Liver (tissue), 7 donors: ENCODE measurements at regions not wholly inside any gene's neighbourhood (a gene's known extent, or its start where the extent isn't known, plus 50 kb on each side); places are given as distances from the start of the nearest gene placed in this dataset.

Experiments
- DNase-seq: peaks from one replicate; pipeline ENCODE4 v3.0.0-alpha.2; 2017; ENCODE audit warnings: low spot score
- H3K27ac ChIP-seq, 2 donors: one replicate each; pipeline ENCODE4 v1.7.0; 2013; ENCODE audit warnings: inconsistent platforms in 2 of 2, low read length in 2 of 2, control low read depth in 1 of 2, low read depth in 1 of 2, mild to moderate bottlenecking in 1 of 2
- H3K27me3 ChIP-seq, 4 donors: one replicate each; pipeline versions ENCODE4 v1.6.1 to v1.7.0; 2013; ENCODE audit warnings: low read length in 3 of 4, inconsistent platforms in 1 of 4, mild to moderate bottlenecking in 1 of 4, moderate library complexity in 1 of 4; ENCODE audit not compliant: control insufficient read depth in 4 of 4, insufficient read depth in 4 of 4
- H3K36me3 ChIP-seq, 4 donors: one replicate each; pipeline versions ENCODE4 v1.6.1 to v1.7.0; 2013; ENCODE audit warnings: low read length in 3 of 4, mild to moderate bottlenecking in 3 of 4, low read depth in 1 of 4, moderate library complexity in 1 of 4; ENCODE audit not compliant: control insufficient read depth in 4 of 4, insufficient read depth in 3 of 4
- H3K4me1 ChIP-seq, 4 donors: one replicate each; pipeline versions ENCODE4 v1.6.1 to v1.7.0; 2013; ENCODE audit warnings: low read length in 3 of 4, mild to moderate bottlenecking in 3 of 4, moderate library complexity in 1 of 4; ENCODE audit not compliant: control insufficient read depth in 4 of 4, insufficient read depth in 4 of 4
- H3K4me3 ChIP-seq, 3 donors: one replicate each; pipeline versions ENCODE4 v1.6.1 to v1.7.0; 2013; ENCODE audit warnings: low read length in 3 of 3, control low read depth in 1 of 3, low read depth in 1 of 3, mild to moderate bottlenecking in 1 of 3
- H3K9ac ChIP-seq, 2 donors: one replicate each; pipeline ENCODE4 v1.7.0; 2013; ENCODE audit warnings: low read length in 2 of 2, mild to moderate bottlenecking in 2 of 2, moderate library complexity in 2 of 2, control low read depth in 1 of 2, low read depth in 1 of 2
- H3K9me3 ChIP-seq, 4 donors: one replicate each; pipeline versions ENCODE4 v1.6.1 to v1.7.0; 2013; ENCODE audit warnings: low read length in 3 of 4; ENCODE audit not compliant: control insufficient read depth in 4 of 4
- FOXA1 ChIP-seq: IDR thresholded peaks from 2 replicates; pipeline ENCODE4 v1.6.1; 2016; ENCODE audit warnings: antibody characterized with exemption
- GABPA ChIP-seq, 2 donors: IDR thresholded peaks in 1 of 2; conservative IDR thresholded peaks in 1 of 2; 2 replicates each; pipeline ENCODE4 v1.6.1; 2016; ENCODE audit warnings: antibody characterized with exemption in 2 of 2, mild to moderate bottlenecking in 1 of 2, moderate library complexity in 1 of 2
- HNF4A ChIP-seq, 2 donors: conservative IDR thresholded peaks; 2 replicates each; pipeline ENCODE4 v1.6.1; 2016; ENCODE audit warnings: antibody characterized with exemption in 2 of 2, mild to moderate bottlenecking in 2 of 2
- JUND ChIP-seq, 2 donors: IDR thresholded peaks; 2 replicates each; pipeline ENCODE4 v1.6.1; 2016; ENCODE audit warnings: antibody characterized with exemption in 2 of 2
- RAD21 ChIP-seq, 2 donors: IDR thresholded peaks; 2 replicates each; pipeline ENCODE4 v1.6.1; 2016; ENCODE audit warnings: antibody characterized with exemption in 2 of 2, mild to moderate bottlenecking in 2 of 2
- SP1 ChIP-seq: IDR thresholded peaks from 2 replicates; pipeline ENCODE4 v1.6.1; 2018; ENCODE audit warnings: antibody characterized with exemption, mild to moderate bottlenecking
- WGBS: extraction: QIAGEN DNeasy Blood & Tissue Kit; methylation state at CpG from one replicate; pipeline ENCODE4 v1.1.7; 2013; 5-methylcytosine and 5-hydroxymethylcytosine counted together
- TF ChIP-seq, protein P1 (sequence below): IDR thresholded peaks from 2 replicates; pipeline ENCODE4 v1.6.1; 2016; ENCODE audit warnings: antibody characterized with exemption, mild to moderate bottlenecking
- TF ChIP-seq, protein P2 (sequence below): IDR thresholded peaks from 2 replicates; pipeline ENCODE4 v1.6.1; 2016; ENCODE audit warnings: antibody characterized with exemption
- TF ChIP-seq, protein P3 (sequence below): IDR thresholded peaks from 2 replicates; pipeline ENCODE4 v1.6.1; 2016; ENCODE audit warnings: antibody characterized with exemption
- TF ChIP-seq, protein P4 (sequence below): IDR thresholded peaks from 2 replicates; pipeline ENCODE4 v1.6.1; 2016; ENCODE audit warnings: antibody characterized with exemption
- donor health status: healthy.
- donor health status: healthy.
- donor health status: healthy.
- donor health status: healthy.

DNA sequence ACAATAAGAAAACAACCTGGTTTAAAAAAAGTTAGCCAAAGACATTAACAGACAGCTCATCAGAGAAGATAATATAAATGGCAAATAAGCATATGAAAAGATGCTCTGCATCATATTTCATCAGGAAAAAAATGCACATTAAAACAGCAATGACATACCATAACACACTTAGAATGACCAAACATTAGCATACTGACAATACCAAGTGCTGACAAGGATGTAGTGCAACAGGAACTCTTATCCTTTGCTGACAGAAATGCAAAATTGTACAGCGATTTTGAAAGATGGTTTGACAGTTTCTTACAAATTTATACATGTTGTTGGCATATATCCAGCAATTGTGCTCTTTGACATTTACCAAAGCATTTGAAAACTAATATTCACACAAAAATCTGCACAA lies 573.0 kb downstream of the FSCB start (continued):
- TF ChIP-seq, protein P1, sequence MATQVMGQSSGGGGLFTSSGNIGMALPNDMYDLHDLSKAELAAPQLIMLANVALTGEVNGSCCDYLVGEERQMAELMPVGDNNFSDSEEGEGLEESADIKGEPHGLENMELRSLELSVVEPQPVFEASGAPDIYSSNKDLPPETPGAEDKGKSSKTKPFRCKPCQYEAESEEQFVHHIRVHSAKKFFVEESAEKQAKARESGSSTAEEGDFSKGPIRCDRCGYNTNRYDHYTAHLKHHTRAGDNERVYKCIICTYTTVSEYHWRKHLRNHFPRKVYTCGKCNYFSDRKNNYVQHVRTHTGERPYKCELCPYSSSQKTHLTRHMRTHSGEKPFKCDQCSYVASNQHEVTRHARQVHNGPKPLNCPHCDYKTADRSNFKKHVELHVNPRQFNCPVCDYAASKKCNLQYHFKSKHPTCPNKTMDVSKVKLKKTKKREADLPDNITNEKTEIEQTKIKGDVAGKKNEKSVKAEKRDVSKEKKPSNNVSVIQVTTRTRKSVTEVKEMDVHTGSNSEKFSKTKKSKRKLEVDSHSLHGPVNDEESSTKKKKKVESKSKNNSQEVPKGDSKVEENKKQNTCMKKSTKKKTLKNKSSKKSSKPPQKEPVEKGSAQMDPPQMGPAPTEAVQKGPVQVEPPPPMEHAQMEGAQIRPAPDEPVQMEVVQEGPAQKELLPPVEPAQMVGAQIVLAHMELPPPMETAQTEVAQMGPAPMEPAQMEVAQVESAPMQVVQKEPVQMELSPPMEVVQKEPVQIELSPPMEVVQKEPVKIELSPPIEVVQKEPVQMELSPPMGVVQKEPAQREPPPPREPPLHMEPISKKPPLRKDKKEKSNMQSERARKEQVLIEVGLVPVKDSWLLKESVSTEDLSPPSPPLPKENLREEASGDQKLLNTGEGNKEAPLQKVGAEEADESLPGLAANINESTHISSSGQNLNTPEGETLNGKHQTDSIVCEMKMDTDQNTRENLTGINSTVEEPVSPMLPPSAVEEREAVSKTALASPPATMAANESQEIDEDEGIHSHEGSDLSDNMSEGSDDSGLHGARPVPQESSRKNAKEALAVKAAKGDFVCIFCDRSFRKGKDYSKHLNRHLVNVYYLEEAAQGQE, result no peak
- TF ChIP-seq JUND (IDR thresholded peaks at IDR 0.05), result no peak
- TF ChIP-seq, protein P2, sequence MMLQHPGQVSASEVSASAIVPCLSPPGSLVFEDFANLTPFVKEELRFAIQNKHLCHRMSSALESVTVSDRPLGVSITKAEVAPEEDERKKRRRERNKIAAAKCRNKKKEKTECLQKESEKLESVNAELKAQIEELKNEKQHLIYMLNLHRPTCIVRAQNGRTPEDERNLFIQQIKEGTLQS, result no peak
- TF ChIP-seq SP1, result no peak
- no peak for TF ChIP-seq RAD21 (IDR thresholded peaks at IDR 0.05)
- TF ChIP-seq, protein P3, sequence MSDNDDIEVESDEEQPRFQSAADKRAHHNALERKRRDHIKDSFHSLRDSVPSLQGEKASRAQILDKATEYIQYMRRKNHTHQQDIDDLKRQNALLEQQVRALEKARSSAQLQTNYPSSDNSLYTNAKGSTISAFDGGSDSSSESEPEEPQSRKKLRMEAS, result no peak

DNA sequence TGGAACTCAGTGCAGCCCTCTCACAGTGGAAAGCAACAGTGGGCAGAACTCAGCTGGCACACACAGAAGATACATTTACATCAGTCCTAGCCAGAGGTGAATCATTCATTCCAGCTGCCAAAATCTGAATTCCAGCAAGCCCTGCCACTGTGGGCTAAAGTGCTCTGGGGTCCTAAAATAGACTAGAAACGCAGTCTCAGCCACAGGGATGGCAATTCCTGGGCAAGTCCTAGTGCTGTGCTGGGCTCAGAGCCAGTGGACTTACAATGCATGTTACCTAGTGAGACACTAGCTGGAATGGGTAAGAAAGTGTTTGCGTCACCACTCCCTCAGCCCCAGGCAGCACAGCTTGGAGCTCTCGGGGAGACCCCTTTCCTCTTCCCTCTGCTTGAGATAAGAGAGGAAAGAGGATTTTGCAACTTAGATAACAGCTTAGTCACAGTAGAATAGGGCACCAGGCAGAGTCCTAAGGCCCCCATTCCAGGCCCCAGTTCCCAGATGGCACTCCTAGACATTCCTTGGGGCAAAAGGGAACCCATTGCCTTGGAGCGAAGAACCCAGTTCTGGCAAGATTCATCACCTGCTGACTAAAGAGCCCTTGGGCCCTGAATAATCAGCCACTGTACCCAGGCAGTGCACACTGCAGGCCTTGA lies 592.9 kb downstream of the FSCB start:
- Histone ChIP-seq H3K36me3 (no peaks in the 10 kb centered on the region), H3K27me3 (no peaks in the 10 kb centered on the region), H3K9ac (no peak overlapping the region), H3K9me3 (no peaks in the 10 kb centered on the region), H3K4me1 (no peaks in the 10 kb centered on the region), H3K4me3 (no peak overlapping the region), H3K27ac (no peak overlapping the region)
- 91% methylated on average over 4 of the region's 4 CpGs for WGBS
- DNase-seq, result no peak
- TF ChIP-seq JUND (IDR thresholded peaks at IDR 0.05), result no peak
- TF ChIP-seq FOXA1, result no peak
- TF ChIP-seq, protein P4, sequence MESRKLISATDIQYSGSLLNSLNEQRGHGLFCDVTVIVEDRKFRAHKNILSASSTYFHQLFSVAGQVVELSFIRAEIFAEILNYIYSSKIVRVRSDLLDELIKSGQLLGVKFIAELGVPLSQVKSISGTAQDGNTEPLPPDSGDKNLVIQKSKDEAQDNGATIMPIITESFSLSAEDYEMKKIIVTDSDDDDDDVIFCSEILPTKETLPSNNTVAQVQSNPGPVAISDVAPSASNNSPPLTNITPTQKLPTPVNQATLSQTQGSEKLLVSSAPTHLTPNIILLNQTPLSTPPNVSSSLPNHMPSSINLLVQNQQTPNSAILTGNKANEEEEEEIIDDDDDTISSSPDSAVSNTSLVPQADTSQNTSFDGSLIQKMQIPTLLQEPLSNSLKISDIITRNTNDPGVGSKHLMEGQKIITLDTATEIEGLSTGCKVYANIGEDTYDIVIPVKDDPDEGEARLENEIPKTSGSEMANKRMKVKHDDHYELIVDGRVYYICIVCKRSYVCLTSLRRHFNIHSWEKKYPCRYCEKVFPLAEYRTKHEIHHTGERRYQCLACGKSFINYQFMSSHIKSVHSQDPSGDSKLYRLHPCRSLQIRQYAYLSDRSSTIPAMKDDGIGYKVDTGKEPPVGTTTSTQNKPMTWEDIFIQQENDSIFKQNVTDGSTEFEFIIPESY, result no peak
- TF ChIP-seq, protein P1, result no peak
- no peak for TF ChIP-seq GABPA (IDR thresholded peaks at IDR 0.05 in 1 of 2, conservative IDR thresholded peaks at IDR 0.05 in 1 of 2)
- TF ChIP-seq HNF4A (conservative IDR thresholded peaks at IDR 0.05), result no peak
